IMR-90 (cell line): ENCODE measurements at regions not wholly inside any gene's neighbourhood (a gene's known extent, or its start where the extent isn't known, plus 50 kb on each side); places are given as distances from the start of the nearest gene placed in this dataset.

Experiments
- ATAC-seq: fragments of 200-7000 bp; cut with Tn5 transposase; 2 replicates; pipeline ENCODE4 v1.9.1; 2020; ENCODE audit warnings: low read depth, mild to moderate bottlenecking, moderate library complexity
- BruUV-seq: library from RNA; stranded (reverse); fragments of 400-500 nt; replicated peaks from 2 replicates; lab custom pipeline; 2021; lab: Mats Ljungman, UMichigan
- CTCF ChIA-PET: fragments of 300-600 bp; formaldehyde crosslinking; extraction: SDS; loops from one replicate; lab custom pipeline; 2021; ENCODE audit warnings: antibody characterized with exemption; lab: Yijun Ruan, JAX
- POLR2A ChIA-PET: fragments of 300-600 bp; sonication (Branson Sonifier 250); formaldehyde crosslinking; loops from one replicate; lab custom pipeline; 2022; ENCODE audit warnings: antibody characterized with exemption; ENCODE audit not compliant: unreplicated experiment; lab: Charles Lee
- DNase-seq: peaks from one replicate; pipeline ENCODE4 v3.0.0; 2013
- H2AFZ ChIP-seq: replicated peaks from 2 replicates; pipeline ENCODE3; 2013; ENCODE audit warnings: low read length, mild to moderate bottlenecking; ENCODE audit not compliant: poor library complexity
- H2AK5ac ChIP-seq: 2 replicates; pipeline ENCODE4 v1.6.1; 2013; ENCODE audit warnings: low read depth, low read length, inconsistent platforms
- H2AK9ac ChIP-seq: replicated peaks from 2 replicates; pipeline ENCODE3; 2013; ENCODE audit warnings: mild to moderate bottlenecking, low read depth, low read length, moderate library complexity; ENCODE audit not compliant: poor library complexity
- H2BK120ac ChIP-seq: 2 replicates; pipeline ENCODE4 v1.6.1; 2013; ENCODE audit warnings: low read depth, low read length, inconsistent platforms
- H2BK15ac ChIP-seq: 3 replicates; pipeline ENCODE4 v1.6.1; 2013; ENCODE audit warnings: low read depth, low read length, inconsistent platforms
- H2BK20ac ChIP-seq: 2 replicates; pipeline ENCODE4 v1.6.1; 2013; ENCODE audit warnings: low read depth, mild to moderate bottlenecking, inconsistent platforms, low read length, moderate library complexity
- H2BK5ac ChIP-seq: 2 replicates; pipeline ENCODE4 v1.6.1; 2013; ENCODE audit warnings: mild to moderate bottlenecking, low read depth, low read length, inconsistent platforms; ENCODE audit not compliant: poor library complexity, severe bottlenecking
- H3K14ac ChIP-seq: replicated peaks from 2 replicates; pipeline ENCODE4 v1.6.1; 2013; ENCODE audit warnings: low read depth, low read length, inconsistent platforms
- H3K18ac ChIP-seq: 2 replicates; pipeline ENCODE4 v1.6.1; 2013; ENCODE audit warnings: low read depth, low read length, control low read depth
- H3K23ac ChIP-seq: 2 replicates; pipeline ENCODE4 v1.6.1; 2013; ENCODE audit warnings: low read depth, low read length, inconsistent platforms
- H3K27ac ChIP-seq: 2 replicates; pipeline ENCODE4 v1.5.1; 2013; ENCODE audit warnings: mild to moderate bottlenecking, control low read depth, low read length; ENCODE audit not compliant: insufficient read depth
- H3K27me3 ChIP-seq: 2 replicates; pipeline ENCODE4 v1.6.1; 2013; ENCODE audit warnings: low read length; ENCODE audit not compliant: control insufficient read depth, insufficient read depth
- H3K36me3 ChIP-seq: 2 replicates; pipeline ENCODE4 v1.6.1; 2013; ENCODE audit warnings: low read length, mixed read lengths; ENCODE audit not compliant: control insufficient read depth, insufficient read depth
- H3K4ac ChIP-seq: 2 replicates; pipeline ENCODE4 v1.6.1; 2013; ENCODE audit warnings: low read depth, low read length, inconsistent platforms
- H3K4me1 ChIP-seq: 2 replicates; pipeline ENCODE4 v1.6.1; 2013; ENCODE audit warnings: low read length, mixed read lengths; ENCODE audit not compliant: control insufficient read depth, insufficient read depth
- H3K4me2 ChIP-seq: 2 replicates; pipeline ENCODE4 v1.6.1; 2013; ENCODE audit warnings: low read depth, mild to moderate bottlenecking, control low read depth, low read length, moderate library complexity
- H3K4me3 ChIP-seq: 2 replicates; pipeline ENCODE4 v1.5.1; 2013; ENCODE audit warnings: low read depth, mild to moderate bottlenecking, control low read depth, low read length, moderate library complexity; ENCODE audit not compliant: insufficient read depth
- H3K56ac ChIP-seq: 2 replicates; pipeline ENCODE4 v1.6.1; 2013; ENCODE audit warnings: low read length, inconsistent platforms; ENCODE audit not compliant: insufficient read depth; ENCODE audit errors: extremely low read depth
- H3K79me1 ChIP-seq, 2 experiments: 2 replicates each; pipeline ENCODE4 v1.6.1; 2013; ENCODE audit warnings: low read length in 2 of 2, inconsistent platforms in 1 of 2, low read depth in 1 of 2
- H3K9ac ChIP-seq: 2 replicates; pipeline ENCODE4 v1.6.1; 2013; ENCODE audit warnings: low read depth, low read length, control low read depth
- H3K9me1 ChIP-seq: 2 replicates; pipeline ENCODE4 v1.6.1; 2013; ENCODE audit warnings: low read length, inconsistent platforms; ENCODE audit not compliant: insufficient read depth
- H3K9me3 ChIP-seq: 2 replicates; pipeline ENCODE4 v1.6.1; 2013; ENCODE audit warnings: low read length; ENCODE audit not compliant: control insufficient read depth, insufficient read depth
- H4K20me1 ChIP-seq: 2 replicates; pipeline ENCODE4 v1.6.1; 2013; ENCODE audit warnings: low read length, inconsistent platforms; ENCODE audit not compliant: insufficient read depth
- H4K5ac ChIP-seq: 2 replicates; pipeline ENCODE4 v1.6.1; 2013; ENCODE audit warnings: mild to moderate bottlenecking, low read depth, low read length, control low read depth
- H4K8ac ChIP-seq, 2 experiments: 2 replicates each; pipeline ENCODE4 v1.6.1; 2013; ENCODE audit warnings: low read depth in 2 of 2, low read length in 2 of 2, control low read depth in 1 of 2, inconsistent platforms in 1 of 2
- H4K91ac ChIP-seq: 2 replicates; pipeline ENCODE4 v1.6.1; 2013; ENCODE audit warnings: low read depth, low read length, inconsistent platforms; ENCODE audit not compliant: insufficient read depth
- CEBPB ChIP-seq: IDR thresholded peaks from 2 replicates; pipeline ENCODE4 v1.6.1; 2012; ENCODE audit warnings: low read depth, low read length, improper control_type of control experiment
- FOS ChIP-seq: fragments of 150-350 bp; IDR thresholded peaks from 2 replicates; pipeline ENCODE4 v1.6.1; 2016; ENCODE audit warnings: low read depth, low read length
- MAFK ChIP-seq: IDR thresholded peaks from 2 replicates; pipeline ENCODE4 v1.6.1; 2012; ENCODE audit warnings: low read depth, low read length, improper control_type of control experiment
- MAZ ChIP-seq: IDR thresholded peaks from 2 replicates; pipeline ENCODE4 v1.6.1; 2012; ENCODE audit warnings: low read depth, mild to moderate bottlenecking, low read length, improper control_type of control experiment, moderate library complexity, borderline replicate concordance
- MXI1 ChIP-seq: IDR thresholded peaks from 2 replicates; pipeline ENCODE4 v1.6.1; 2012; ENCODE audit warnings: low read depth, mild to moderate bottlenecking, low read length, moderate library complexity, borderline replicate concordance
- NFE2L2 ChIP-seq: fragments of 150-350 bp; IDR thresholded peaks from 2 replicates; pipeline ENCODE4 v1.6.1; 2016; ENCODE audit warnings: low read depth, mild to moderate bottlenecking, low read length
- RAD21 ChIP-seq: IDR thresholded peaks from 2 replicates; pipeline ENCODE4 v1.6.1; 2012; ENCODE audit warnings: low read length, improper control_type of control experiment
- RCOR1 ChIP-seq: IDR thresholded peaks from 2 replicates; pipeline ENCODE4 v1.6.1; 2012; ENCODE audit warnings: mild to moderate bottlenecking, low read length, improper control_type of control experiment; ENCODE audit not compliant: insufficient replicate concordance
- RFX5 ChIP-seq: IDR thresholded peaks from 2 replicates; pipeline ENCODE4 v1.8.0; 2012; ENCODE audit warnings: low read depth, mild to moderate bottlenecking, low read length, moderate library complexity
- SMC3 ChIP-seq: fragments of 150-350 bp; IDR thresholded peaks from 2 replicates; pipeline ENCODE4 v1.6.1; 2016; ENCODE audit warnings: low read depth, mild to moderate bottlenecking, antibody characterized with exemption, low read length, moderate library complexity
- WGBS, 2 experiments: methylation state at CpG; one replicate each; pipeline versions ENCODE4 v1.1.5 to v1.1.7; 2013; ENCODE audit warnings: missing lambda C conversion rate in 2 of 2; ENCODE audit not compliant: insufficient read length in 1 of 2; ENCODE audit errors: extremely low coverage in 2 of 2; 5-methylcytosine and 5-hydroxymethylcytosine counted together
- dilution Hi-C: fragments of 300-500 bp; cut with HindIII; formaldehyde crosslinking; loops from one replicate; pipeline ENCODE4 v1.14.3; 2018; ENCODE audit warnings: low sequenced_read_pairs; ENCODE audit not compliant: unreplicated experiment
- in situ Hi-C: fragments of 300-500 bp; cut with MboI; formaldehyde crosslinking; loops from 3 replicates; pipeline ENCODE4 v1.14.3; 2019; ENCODE audit warnings: low sequenced_read_pairs, inconsistent platforms, mixed read lengths
- intact Hi-C: fragments of 100-400 bp; cut with micrococcal nuclease; formaldehyde crosslinking; loops from 2 replicates; pipeline ENCODE4 v1.10.0; 2022
- TF ChIP-seq, protein P1 (sequence below): fragments of 150-350 bp; IDR thresholded peaks from 2 replicates; pipeline ENCODE4 v1.6.1; 2017; ENCODE audit warnings: mild to moderate bottlenecking, antibody characterized with exemption, low read length, low read depth
- TF ChIP-seq, protein P2 (sequence below): conservative IDR thresholded peaks from 2 replicates; pipeline ENCODE4 v1.5.1; 2012; ENCODE audit warnings: mild to moderate bottlenecking, low read depth, low read length, improper control_type of control experiment

DNA sequence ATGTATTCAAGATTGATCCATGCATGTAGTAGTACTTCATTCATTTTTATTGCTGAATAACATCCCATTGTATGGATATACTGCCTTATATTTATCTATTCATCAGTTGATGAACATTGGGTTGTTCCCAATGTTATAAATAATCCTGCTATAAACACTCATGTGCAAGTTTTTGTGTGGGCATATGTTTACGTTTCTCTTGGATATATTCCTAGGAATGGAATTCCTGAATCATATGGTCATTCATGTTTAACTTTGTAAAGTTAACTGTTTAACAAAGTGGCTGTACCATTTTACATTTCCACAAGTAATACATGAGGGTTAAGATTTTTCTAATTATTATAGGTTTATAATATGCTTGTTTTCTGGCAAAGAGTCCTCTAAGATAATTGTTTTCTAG lies 1568.2 kb upstream of the SEL1L start:
- no peaks in the 10 kb centered on the region for H3K9me1 ChIP-seq
- ChIA-PET CTCF (no interaction called here), POLR2A (no interaction called here)
- H3K4ac ChIP-seq, result no peak overlapping the region
- peak overlapping the region; percentile 28 for H2BK5ac ChIP-seq
- BruUV-seq, result no TSS peak
- no peak overlapping the region for H4K5ac ChIP-seq
- H2AFZ ChIP-seq, result no peak overlapping the region
- dilution Hi-C loops (no loop called here), in situ Hi-C loops (no loop called here), intact Hi-C loops (no loop called here)
- no peak overlapping the region for H2BK120ac ChIP-seq
- no peak overlapping the region for H3K9ac ChIP-seq
- no peak overlapping the region for H4K91ac ChIP-seq
- H3K18ac ChIP-seq, result no peak overlapping the region
- H3K4me1 ChIP-seq, result no peaks in the 10 kb centered on the region
- no peak overlapping the region for H3K56ac ChIP-seq
- H2BK15ac ChIP-seq, result no peak overlapping the region
- no peak overlapping the region for H4K8ac ChIP-seq
- DNase-seq (peak; percentile 84), ATAC-seq (peak; percentile 69)
- no peak overlapping the region for H3K4me2 ChIP-seq
- no peaks in the 10 kb centered on the region for H3K36me3 ChIP-seq
- H2AK5ac ChIP-seq, result no peak overlapping the region
- no CpG with 5 or more reads among the region's 1 CpG for WGBS, 2 experiments
- H3K14ac ChIP-seq, result no peak overlapping the region
- H4K20me1 ChIP-seq, result no peaks in the 10 kb centered on the region
- no peak overlapping the region for H3K4me3 ChIP-seq
- no peaks in the 10 kb centered on the region for H3K79me1 ChIP-seq
- no peak overlapping the region for H2AK9ac ChIP-seq
- no peaks in the 10 kb centered on the region for H3K9me3 ChIP-seq
- no peak overlapping the region for H3K23ac ChIP-seq
- H3K27me3 ChIP-seq, result no peaks in the 10 kb centered on the region
- H2BK20ac ChIP-seq, result no peak overlapping the region
- no peak for TF ChIP-seq RFX5
- TF ChIP-seq MAZ, result no peak
- no peak for TF ChIP-seq FOS
- no peak for TF ChIP-seq MAFK
- TF ChIP-seq, protein P1, sequence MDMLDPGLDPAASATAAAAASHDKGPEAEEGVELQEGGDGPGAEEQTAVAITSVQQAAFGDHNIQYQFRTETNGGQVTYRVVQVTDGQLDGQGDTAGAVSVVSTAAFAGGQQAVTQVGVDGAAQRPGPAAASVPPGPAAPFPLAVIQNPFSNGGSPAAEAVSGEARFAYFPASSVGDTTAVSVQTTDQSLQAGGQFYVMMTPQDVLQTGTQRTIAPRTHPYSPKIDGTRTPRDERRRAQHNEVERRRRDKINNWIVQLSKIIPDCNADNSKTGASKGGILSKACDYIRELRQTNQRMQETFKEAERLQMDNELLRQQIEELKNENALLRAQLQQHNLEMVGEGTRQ, result no peak
- no peak for TF ChIP-seq MXI1
- TF ChIP-seq RAD21, result no peak
- no peak for TF ChIP-seq NFE2L2
- no peak for TF ChIP-seq SMC3
- TF ChIP-seq RCOR1, result no peak
- TF ChIP-seq, protein P2, sequence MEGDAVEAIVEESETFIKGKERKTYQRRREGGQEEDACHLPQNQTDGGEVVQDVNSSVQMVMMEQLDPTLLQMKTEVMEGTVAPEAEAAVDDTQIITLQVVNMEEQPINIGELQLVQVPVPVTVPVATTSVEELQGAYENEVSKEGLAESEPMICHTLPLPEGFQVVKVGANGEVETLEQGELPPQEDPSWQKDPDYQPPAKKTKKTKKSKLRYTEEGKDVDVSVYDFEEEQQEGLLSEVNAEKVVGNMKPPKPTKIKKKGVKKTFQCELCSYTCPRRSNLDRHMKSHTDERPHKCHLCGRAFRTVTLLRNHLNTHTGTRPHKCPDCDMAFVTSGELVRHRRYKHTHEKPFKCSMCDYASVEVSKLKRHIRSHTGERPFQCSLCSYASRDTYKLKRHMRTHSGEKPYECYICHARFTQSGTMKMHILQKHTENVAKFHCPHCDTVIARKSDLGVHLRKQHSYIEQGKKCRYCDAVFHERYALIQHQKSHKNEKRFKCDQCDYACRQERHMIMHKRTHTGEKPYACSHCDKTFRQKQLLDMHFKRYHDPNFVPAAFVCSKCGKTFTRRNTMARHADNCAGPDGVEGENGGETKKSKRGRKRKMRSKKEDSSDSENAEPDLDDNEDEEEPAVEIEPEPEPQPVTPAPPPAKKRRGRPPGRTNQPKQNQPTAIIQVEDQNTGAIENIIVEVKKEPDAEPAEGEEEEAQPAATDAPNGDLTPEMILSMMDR, result no peak
- TF ChIP-seq CEBPB, result no peak
- no peak overlapping the region for H3K27ac ChIP-seq
